ENCODE measurements at regions not wholly inside any gene's neighbourhood (a gene's known extent, or its start where the extent isn't known, plus 50 kb on each side); places are given as distances from the start of the nearest gene placed in this dataset.

GRCh38 chr9:88726803-88727202 lies 191.8 kb downstream of the NXNL2 start:
- H3K79me2 ChIP-seq (ENCODE audit: insufficient read depth) = no peaks in the 10 kb centered on the region
- no peak for DNase-seq
- TF ChIP-seq NRF1 (IDR thresholded peaks at IDR 0.05; ENCODE audit: low read depth, low read length) (no peak), ELF1 (IDR thresholded peaks at IDR 0.05) (no peak), RFX5 (IDR thresholded peaks at IDR 0.05; ENCODE audit: low read length) (no peak), POLR2AphosphoS5 (IDR thresholded peaks at IDR 0.05; ENCODE audit: low read depth, low read length) (no peak), YY1 (IDR thresholded peaks at IDR 0.05; ENCODE audit: low read depth) (no peak), EZH2phosphoT487 (IDR thresholded peaks at IDR 0.05; ENCODE audit: borderline replicate concordance, low read depth) (no peak), FOSL2 (IDR thresholded peaks at IDR 0.05; ENCODE audit: borderline replicate concordance, low read depth) (no peak), JUND (IDR thresholded peaks at IDR 0.05) (no peak), GABPA (IDR thresholded peaks at IDR 0.05; ENCODE audit: low read depth) (no peak), SMC3 (IDR thresholded peaks at IDR 0.05; ENCODE audit: low read depth, low read length) (no peak), SIN3A (IDR thresholded peaks at IDR 0.05; ENCODE audit: borderline replicate concordance, low read depth, low read length) (no peak), NFIC (IDR thresholded peaks at IDR 0.05; ENCODE audit: borderline replicate concordance) (no peak)
- TF ChIP-seq, protein P1, sequence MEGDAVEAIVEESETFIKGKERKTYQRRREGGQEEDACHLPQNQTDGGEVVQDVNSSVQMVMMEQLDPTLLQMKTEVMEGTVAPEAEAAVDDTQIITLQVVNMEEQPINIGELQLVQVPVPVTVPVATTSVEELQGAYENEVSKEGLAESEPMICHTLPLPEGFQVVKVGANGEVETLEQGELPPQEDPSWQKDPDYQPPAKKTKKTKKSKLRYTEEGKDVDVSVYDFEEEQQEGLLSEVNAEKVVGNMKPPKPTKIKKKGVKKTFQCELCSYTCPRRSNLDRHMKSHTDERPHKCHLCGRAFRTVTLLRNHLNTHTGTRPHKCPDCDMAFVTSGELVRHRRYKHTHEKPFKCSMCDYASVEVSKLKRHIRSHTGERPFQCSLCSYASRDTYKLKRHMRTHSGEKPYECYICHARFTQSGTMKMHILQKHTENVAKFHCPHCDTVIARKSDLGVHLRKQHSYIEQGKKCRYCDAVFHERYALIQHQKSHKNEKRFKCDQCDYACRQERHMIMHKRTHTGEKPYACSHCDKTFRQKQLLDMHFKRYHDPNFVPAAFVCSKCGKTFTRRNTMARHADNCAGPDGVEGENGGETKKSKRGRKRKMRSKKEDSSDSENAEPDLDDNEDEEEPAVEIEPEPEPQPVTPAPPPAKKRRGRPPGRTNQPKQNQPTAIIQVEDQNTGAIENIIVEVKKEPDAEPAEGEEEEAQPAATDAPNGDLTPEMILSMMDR (IDR thresholded peaks at IDR 0.05) = no peak
- WGBS (ENCODE audit: low lambda C conversion rate) = 92% methylated on average over 2 of the region's 2 CpGs
- no peak overlapping the region for H3K4me2 ChIP-seq
- H3K36me3 ChIP-seq (replicated peaks in 1 of 2; ENCODE audit: control insufficient read depth in 1 of 2, insufficient read depth in 2 of 2, low read length in 1 of 2) = no peaks in the 10 kb centered on the region
- H3K27me3 ChIP-seq (ENCODE audit: insufficient read depth) = no peaks in the 10 kb centered on the region
- H3K4me1 ChIP-seq (ENCODE audit: control insufficient read depth in 1 of 2, insufficient read depth in 2 of 2, low read depth in 1 of 2, low read length in 1 of 2) = peaks cover 3 to 6% of the 10 kb centered on the region in 2 experiments; a peak in 3 of 4 replicates
- peaks cover under 1% of the 10 kb centered on the region for H3F3A ChIP-seq (replicated peaks; ENCODE audit: insufficient read depth)
- no peak overlapping the region for H3K27ac ChIP-seq (ENCODE audit: low read depth in 2 of 2, low read length in 1 of 2)
- ChIA-PET CTCF (no interaction called here), POLR2A (no interaction called here)
- no peaks in the 10 kb centered on the region for H4K20me1 ChIP-seq (ENCODE audit: insufficient read depth)
- H3K4me3 ChIP-seq (ENCODE audit: low read depth in 2 of 2, low read length in 1 of 2) = no peak overlapping the region
- H3K9me2 ChIP-seq = no peaks in the 10 kb centered on the region
- no peak overlapping the region for H2AFZ ChIP-seq (ENCODE audit: low read depth)
- no peaks in the 10 kb centered on the region for H3K9me3 ChIP-seq
- no peak overlapping the region for H3K9ac ChIP-seq

GRCh38 chr9:88730780-88731179 lies 195.8 kb downstream of the NXNL2 start:
- WGBS (ENCODE audit: low lambda C conversion rate) = 25% methylated on average over 1 of the region's 1 CpG
- no peaks in the 10 kb centered on the region for H3K79me2 ChIP-seq (ENCODE audit: insufficient read depth)
- TF ChIP-seq ELF1 (IDR thresholded peaks at IDR 0.05) (no peak), MEF2A (IDR thresholded peaks at IDR 0.05; ENCODE audit: borderline replicate concordance, low read depth) (no peak), RCOR1 (IDR thresholded peaks at IDR 0.05; ENCODE audit: low read length) (no peak), SMC3 (IDR thresholded peaks at IDR 0.05; ENCODE audit: low read depth, low read length) (no peak)
- no peak overlapping the region for H3K9ac ChIP-seq
- H3K27me3 ChIP-seq (ENCODE audit: insufficient read depth) = no peaks in the 10 kb centered on the region
- peaks cover 21% of the 10 kb centered on the region for H3F3A ChIP-seq (replicated peaks; ENCODE audit: insufficient read depth)
- no peaks in the 10 kb centered on the region for H4K20me1 ChIP-seq (ENCODE audit: insufficient read depth)
- no peaks in the 10 kb centered on the region for H3K36me3 ChIP-seq (replicated peaks in 1 of 2; ENCODE audit: control insufficient read depth in 1 of 2, insufficient read depth in 2 of 2, low read length in 1 of 2)
- DNase-seq = no peak
- H3K4me3 ChIP-seq (ENCODE audit: low read depth in 2 of 2, low read length in 1 of 2) = no peak overlapping the region
- no peak overlapping the region for H3K4me2 ChIP-seq
- H2AFZ ChIP-seq (ENCODE audit: low read depth) = no peak overlapping the region
- peaks cover 8 to 34% of the 10 kb centered on the region in 2 experiments for H3K4me1 ChIP-seq (ENCODE audit: control insufficient read depth in 1 of 2, insufficient read depth in 2 of 2, low read depth in 1 of 2, low read length in 1 of 2)
- no peaks in the 10 kb centered on the region for H3K9me2 ChIP-seq
- no peak overlapping the region for H3K27ac ChIP-seq (ENCODE audit: low read depth in 2 of 2, low read length in 1 of 2)
- CTCF ChIA-PET = no interaction called here
- POLR2A ChIA-PET = no interaction called here
- no peaks in the 10 kb centered on the region for H3K9me3 ChIP-seq
